ENCODE measurements at regions not wholly inside any gene's neighbourhood (a gene's known extent, or its start where the extent isn't known, plus 50 kb on each side); places are given as distances from the start of the nearest gene placed in this dataset.

- DNase-seq (no peak), FAIRE-seq (no peak)
- 86 to 92% (median 89%) methylated on average over 9 of the region's 9 CpGs for WGBS, 3 donors
- Histone ChIP-seq H3K4me3 (ENCODE audit: low read depth in 1 of 3, low read length in 3 of 3) (no peak overlapping the region), H3K27me3 (ENCODE audit: control insufficient read depth in 3 of 3, insufficient read depth in 3 of 3, low read length in 3 of 3) (no peaks in the 10 kb centered on the region), H3K27ac (ENCODE audit: low read depth in 1 of 3, low read length in 2 of 3) (no peak overlapping the region), H3K4me1 (ENCODE audit: control insufficient read depth in 3 of 3, insufficient read depth in 2 of 3, low read depth in 1 of 3, low read length in 2 of 3) (no peaks in the 10 kb centered on the region), H3K9me3 (ENCODE audit: control insufficient read depth in 2 of 2, insufficient read depth in 1 of 2, low read depth in 1 of 2, low read length in 1 of 2) (no peaks in the 10 kb centered on the region), H3K36me3 (ENCODE audit: control insufficient read depth in 3 of 3, insufficient read depth in 2 of 3, low read depth in 1 of 3, low read length in 3 of 3) (no peaks in the 10 kb centered on the region)
Observed at GRCh38 chr19:30297969-30298368, 74.2 kb upstream of the ZNF536 start.

GRCh38 chr19:30303131-30303654 lies 69.0 kb upstream of the ZNF536 start:
- FAIRE-seq, result no peak
- Histone ChIP-seq H3K36me3 (ENCODE audit: control insufficient read depth in 3 of 3, insufficient read depth in 2 of 3, low read depth in 1 of 3, low read length in 3 of 3) (no peaks in the 10 kb centered on the region), H3K4me1 (ENCODE audit: control insufficient read depth in 3 of 3, insufficient read depth in 2 of 3, low read depth in 1 of 3, low read length in 2 of 3) (no peaks in the 10 kb centered on the region), H3K27me3 (ENCODE audit: control insufficient read depth in 3 of 3, insufficient read depth in 3 of 3, low read length in 3 of 3) (no peaks in the 10 kb centered on the region), H3K4me3 (ENCODE audit: low read depth in 1 of 3, low read length in 3 of 3) (no peak overlapping the region), H3K27ac (ENCODE audit: low read depth in 1 of 3, low read length in 2 of 3) (no peak overlapping the region), H3K9me3 (ENCODE audit: control insufficient read depth in 2 of 2, insufficient read depth in 1 of 2, low read depth in 1 of 2, low read length in 1 of 2) (no peaks in the 10 kb centered on the region)
- DNase-seq, result no peak
- 71 to 87% (median 82%) methylated on average over 10 of the region's 10 CpGs for WGBS, 3 donors

- H3K4me3 ChIP-seq (ENCODE audit: low read depth in 1 of 3, low read length in 3 of 3), result no peak overlapping the region
- H3K27ac ChIP-seq (ENCODE audit: low read depth in 1 of 3, low read length in 2 of 3), result no peak overlapping the region
- H3K4me1 ChIP-seq (ENCODE audit: control insufficient read depth in 3 of 3, insufficient read depth in 2 of 3, low read depth in 1 of 3, low read length in 2 of 3), result no peaks in the 10 kb centered on the region
- FAIRE-seq (no peak), DNase-seq (no peak)
- H3K9me3 ChIP-seq (ENCODE audit: control insufficient read depth in 2 of 2, insufficient read depth in 1 of 2, low read depth in 1 of 2, low read length in 1 of 2), result no peaks in the 10 kb centered on the region
- H3K27me3 ChIP-seq (ENCODE audit: control insufficient read depth in 3 of 3, insufficient read depth in 3 of 3, low read length in 3 of 3), result no peaks in the 10 kb centered on the region
- WGBS, 3 donors, result 68 to 75% (median 70%) methylated on average over 6 of the region's 6 CpGs
- no peaks in the 10 kb centered on the region for H3K36me3 ChIP-seq (ENCODE audit: control insufficient read depth in 3 of 3, insufficient read depth in 2 of 3, low read depth in 1 of 3, low read length in 3 of 3)
Observed at GRCh38 chr19:30304540-30304939, 67.6 kb upstream of the ZNF536 start.

GRCh38 chr19:30305346-30306060 lies 66.7 kb upstream of the ZNF536 start:
- Histone ChIP-seq H3K27me3 (ENCODE audit: control insufficient read depth in 3 of 3, insufficient read depth in 3 of 3, low read length in 3 of 3) (no peaks in the 10 kb centered on the region), H3K27ac (ENCODE audit: low read depth in 1 of 3, low read length in 2 of 3) (no peak overlapping the region), H3K36me3 (ENCODE audit: control insufficient read depth in 3 of 3, insufficient read depth in 2 of 3, low read depth in 1 of 3, low read length in 3 of 3) (no peaks in the 10 kb centered on the region), H3K9me3 (ENCODE audit: control insufficient read depth in 2 of 2, insufficient read depth in 1 of 2, low read depth in 1 of 2, low read length in 1 of 2) (no peaks in the 10 kb centered on the region), H3K4me3 (ENCODE audit: low read depth in 1 of 3, low read length in 3 of 3) (no peak overlapping the region), H3K4me1 (ENCODE audit: control insufficient read depth in 3 of 3, insufficient read depth in 2 of 3, low read depth in 1 of 3, low read length in 2 of 3) (no peaks in the 10 kb centered on the region)
- FAIRE-seq (no peak), DNase-seq (no peak)
- WGBS, 3 donors, result 72 to 81% (median 73%) methylated on average over 9 of the region's 9 CpGs

- H3K9me3 ChIP-seq (ENCODE audit: control insufficient read depth in 2 of 2, insufficient read depth in 1 of 2, low read depth in 1 of 2, low read length in 1 of 2), result no peaks in the 10 kb centered on the region
- 67 to 73% (median 67%) methylated on average over 13 of the region's 13 CpGs for WGBS, 3 donors
Observed at GRCh38 chr19:30307191-30307974, 64.8 kb upstream of the ZNF536 start.

GRCh38 chr19:30309176-30309575 lies 63.0 kb upstream of the ZNF536 start:
- Histone ChIP-seq H3K27me3 (ENCODE audit: control insufficient read depth in 3 of 3, insufficient read depth in 3 of 3, low read length in 3 of 3) (no peaks in the 10 kb centered on the region), H3K4me3 (ENCODE audit: low read depth in 1 of 3, low read length in 3 of 3) (no peak overlapping the region), H3K36me3 (ENCODE audit: control insufficient read depth in 3 of 3, insufficient read depth in 2 of 3, low read depth in 1 of 3, low read length in 3 of 3) (no peaks in the 10 kb centered on the region), H3K27ac (ENCODE audit: low read depth in 1 of 3, low read length in 2 of 3) (no peak overlapping the region), H3K4me1 (ENCODE audit: control insufficient read depth in 3 of 3, insufficient read depth in 2 of 3, low read depth in 1 of 3, low read length in 2 of 3) (no peaks in the 10 kb centered on the region), H3K9me3 (ENCODE audit: control insufficient read depth in 2 of 2, insufficient read depth in 1 of 2, low read depth in 1 of 2, low read length in 1 of 2) (no peaks in the 10 kb centered on the region)
- WGBS, 3 donors, result 69 to 76% (median 71%) methylated on average over 6 of the region's 6 CpGs
- FAIRE-seq (no peak), DNase-seq (no peak)

More at GRCh38 chr19:30307191-30307974, 64.8 kb upstream of the ZNF536 start:
- DNase-seq (no peak), FAIRE-seq (no peak)
- Histone ChIP-seq H3K4me1 (ENCODE audit: control insufficient read depth in 3 of 3, insufficient read depth in 2 of 3, low read depth in 1 of 3, low read length in 2 of 3) (no peaks in the 10 kb centered on the region), H3K36me3 (ENCODE audit: control insufficient read depth in 3 of 3, insufficient read depth in 2 of 3, low read depth in 1 of 3, low read length in 3 of 3) (no peaks in the 10 kb centered on the region), H3K27ac (ENCODE audit: low read depth in 1 of 3, low read length in 2 of 3) (no peak overlapping the region), H3K27me3 (ENCODE audit: control insufficient read depth in 3 of 3, insufficient read depth in 3 of 3, low read length in 3 of 3) (no peaks in the 10 kb centered on the region), H3K4me3 (ENCODE audit: low read depth in 1 of 3, low read length in 3 of 3) (no peak overlapping the region)

GRCh38 chr19:30309905-30310601 lies 62.1 kb upstream of the ZNF536 start:
- WGBS, 3 donors, result 80 to 86% (median 80%) methylated on average over 14 of the region's 14 CpGs
- H3K27ac ChIP-seq (ENCODE audit: low read depth in 1 of 3, low read length in 2 of 3), result no peak overlapping the region
- H3K27me3 ChIP-seq (ENCODE audit: control insufficient read depth in 3 of 3, insufficient read depth in 3 of 3, low read length in 3 of 3), result no peaks in the 10 kb centered on the region
- FAIRE-seq (no peak), DNase-seq (no peak)
- no peaks in the 10 kb centered on the region for H3K36me3 ChIP-seq (ENCODE audit: control insufficient read depth in 3 of 3, insufficient read depth in 2 of 3, low read depth in 1 of 3, low read length in 3 of 3)
- no peaks in the 10 kb centered on the region for H3K9me3 ChIP-seq (ENCODE audit: control insufficient read depth in 2 of 2, insufficient read depth in 1 of 2, low read depth in 1 of 2, low read length in 1 of 2)
- H3K4me1 ChIP-seq (ENCODE audit: control insufficient read depth in 3 of 3, insufficient read depth in 2 of 3, low read depth in 1 of 3, low read length in 2 of 3), result no peaks in the 10 kb centered on the region
- H3K4me3 ChIP-seq (ENCODE audit: low read depth in 1 of 3, low read length in 3 of 3), result no peak overlapping the region

- H3K36me3 ChIP-seq (ENCODE audit: control insufficient read depth in 3 of 3, insufficient read depth in 2 of 3, low read depth in 1 of 3, low read length in 3 of 3), result no peaks in the 10 kb centered on the region
- FAIRE-seq (no peak), DNase-seq (no peak)
- 80 to 86% (median 84%) methylated on average over 16 of the region's 16 CpGs for WGBS, 3 donors
- no peak overlapping the region for H3K4me3 ChIP-seq (ENCODE audit: low read depth in 1 of 3, low read length in 3 of 3)
- H3K27me3 ChIP-seq (ENCODE audit: control insufficient read depth in 3 of 3, insufficient read depth in 3 of 3, low read length in 3 of 3), result no peaks in the 10 kb centered on the region
- H3K4me1 ChIP-seq (ENCODE audit: control insufficient read depth in 3 of 3, insufficient read depth in 2 of 3, low read depth in 1 of 3, low read length in 2 of 3), result no peaks in the 10 kb centered on the region
- peaks cover 0 to 3% of the 10 kb centered on the region in 2 donors for H3K9me3 ChIP-seq (ENCODE audit: control insufficient read depth in 2 of 2, insufficient read depth in 1 of 2, low read depth in 1 of 2, low read length in 1 of 2)
- no peak overlapping the region for H3K27ac ChIP-seq (ENCODE audit: low read depth in 1 of 3, low read length in 2 of 3)
Observed at GRCh38 chr19:30310602-30311263, 61.5 kb upstream of the ZNF536 start.

All from small intestine (tissue), 7 donors.